Cardiac muscle cell (in vitro differentiated cells and primary cell): ENCODE measurements at regions not wholly inside any gene's neighbourhood (a gene's known extent, or its start where the extent isn't known, plus 50 kb on each side); places are given as distances from the start of the nearest gene placed in this dataset.

Experiments
- DNase-seq, 2 donors: peaks; one replicate each; pipeline versions ENCODE4 v3.0.0 to v3.0.0-alpha.2; 2010 to 2017; ENCODE audit warnings: low read depth in 1 of 2, low spot score in 1 of 2
- H3K27ac ChIP-seq: fragments of 200-600 bp; sonication (generic); 2 replicates; pipeline ENCODE4 v1.5.1; 2016
- H3K27me3 ChIP-seq: fragments of 200-600 bp; sonication (generic); 2 replicates; pipeline ENCODE4 v1.6.0; 2016; ENCODE audit warnings: control low read depth
- H3K36me3 ChIP-seq: fragments of 200-600 bp; sonication (generic); 2 replicates; pipeline ENCODE4 v1.5.1; 2016; ENCODE audit warnings: control low read depth
- H3K4me1 ChIP-seq: fragments of 200-600 bp; sonication (generic); 2 replicates; pipeline ENCODE4 v1.8.1; 2017; ENCODE audit warnings: low read depth, mild to moderate bottlenecking, mixed run types
- H3K4me3 ChIP-seq: fragments of 200-600 bp; sonication (generic); 2 replicates; pipeline ENCODE4 v1.5.1; 2016; ENCODE audit warnings: mild to moderate bottlenecking
- H3K9me3 ChIP-seq: fragments of 200-600 bp; sonication (generic); 2 replicates; pipeline ENCODE4 v1.5.1; 2017; ENCODE audit warnings: low read depth, mild to moderate bottlenecking, control low read depth
- CTCF ChIP-seq: IDR thresholded peaks from 2 replicates; pipeline ENCODE4 v1.5.1; 2012; ENCODE audit warnings: low read depth, mild to moderate bottlenecking, low read length

GRCh38 chr10:124180044-124180745, 86.8 kb upstream of the CHST15 start:
- Histone ChIP-seq H3K27ac (no peak overlapping the region), H3K36me3 (no peaks in the 10 kb centered on the region), H3K4me1 (peaks cover 6% of the 10 kb centered on the region), H3K27me3 (no peaks in the 10 kb centered on the region), H3K9me3 (no peaks in the 10 kb centered on the region), H3K4me3 (no peak overlapping the region)
- TF ChIP-seq CTCF, result no peak
- no peak for DNase-seq

DNA sequence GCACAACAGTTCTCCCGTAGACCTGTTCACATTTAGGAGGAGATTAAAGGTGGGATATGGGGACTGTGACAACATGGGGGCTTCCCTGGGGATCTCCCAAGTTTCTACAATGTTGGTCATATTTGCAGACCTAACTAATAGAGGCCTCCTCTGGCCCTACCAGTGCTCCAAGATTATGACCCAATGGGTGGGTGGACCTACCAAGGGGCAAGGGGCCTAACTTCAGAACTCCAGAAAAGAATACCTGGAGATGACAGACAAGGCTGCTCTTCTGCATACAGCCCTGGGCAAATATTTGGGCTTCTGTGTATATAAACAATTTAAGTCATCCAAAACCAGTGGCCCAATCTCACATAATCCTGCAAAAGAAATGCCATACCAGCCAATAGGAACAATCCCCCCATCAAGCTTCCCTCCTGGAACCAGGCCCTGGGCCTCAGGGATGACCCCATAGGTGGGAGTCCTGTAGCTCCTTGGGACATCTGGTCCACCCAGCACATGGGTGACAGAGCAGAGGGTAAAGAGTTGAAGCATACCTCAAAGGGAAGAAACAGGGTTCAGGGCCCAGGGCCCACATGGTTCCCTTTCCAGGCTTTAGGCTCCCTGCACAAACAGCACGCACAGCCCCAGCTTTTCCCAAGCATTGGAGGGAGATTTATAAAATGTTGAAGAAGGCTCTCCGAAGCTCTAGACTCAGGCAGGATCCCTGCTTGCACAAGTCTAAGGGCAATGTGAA, 86.1 kb upstream of the CHST15 start:
- H3K4me3 ChIP-seq, result no peak overlapping the region
- no peaks in the 10 kb centered on the region for H3K27me3 ChIP-seq
- H3K9me3 ChIP-seq, result no peaks in the 10 kb centered on the region
- no peak for DNase-seq
- no peak for TF ChIP-seq CTCF
- no peaks in the 10 kb centered on the region for H3K36me3 ChIP-seq
- H3K4me1 ChIP-seq, result peaks cover 6% of the 10 kb centered on the region
- no peak overlapping the region for H3K27ac ChIP-seq

DNA sequence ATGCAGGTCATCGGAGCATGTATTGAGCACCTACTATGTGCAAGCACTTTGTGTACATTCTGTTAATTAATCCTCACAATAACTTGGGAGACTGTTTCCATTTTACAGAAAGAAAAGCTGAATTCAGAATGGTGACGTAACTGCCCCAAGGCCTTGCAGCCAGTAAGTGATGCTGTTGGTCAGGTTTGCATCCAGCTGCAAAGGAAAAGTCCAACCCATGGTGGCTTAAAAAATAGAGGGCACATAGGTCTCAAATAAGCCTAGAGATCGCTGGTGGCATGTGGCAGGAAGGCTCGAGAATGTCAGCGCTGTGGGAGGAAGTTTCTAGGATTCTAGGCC, 83.8 kb upstream of the CHST15 start:
- no peak overlapping the region for H3K27ac ChIP-seq

DNA sequence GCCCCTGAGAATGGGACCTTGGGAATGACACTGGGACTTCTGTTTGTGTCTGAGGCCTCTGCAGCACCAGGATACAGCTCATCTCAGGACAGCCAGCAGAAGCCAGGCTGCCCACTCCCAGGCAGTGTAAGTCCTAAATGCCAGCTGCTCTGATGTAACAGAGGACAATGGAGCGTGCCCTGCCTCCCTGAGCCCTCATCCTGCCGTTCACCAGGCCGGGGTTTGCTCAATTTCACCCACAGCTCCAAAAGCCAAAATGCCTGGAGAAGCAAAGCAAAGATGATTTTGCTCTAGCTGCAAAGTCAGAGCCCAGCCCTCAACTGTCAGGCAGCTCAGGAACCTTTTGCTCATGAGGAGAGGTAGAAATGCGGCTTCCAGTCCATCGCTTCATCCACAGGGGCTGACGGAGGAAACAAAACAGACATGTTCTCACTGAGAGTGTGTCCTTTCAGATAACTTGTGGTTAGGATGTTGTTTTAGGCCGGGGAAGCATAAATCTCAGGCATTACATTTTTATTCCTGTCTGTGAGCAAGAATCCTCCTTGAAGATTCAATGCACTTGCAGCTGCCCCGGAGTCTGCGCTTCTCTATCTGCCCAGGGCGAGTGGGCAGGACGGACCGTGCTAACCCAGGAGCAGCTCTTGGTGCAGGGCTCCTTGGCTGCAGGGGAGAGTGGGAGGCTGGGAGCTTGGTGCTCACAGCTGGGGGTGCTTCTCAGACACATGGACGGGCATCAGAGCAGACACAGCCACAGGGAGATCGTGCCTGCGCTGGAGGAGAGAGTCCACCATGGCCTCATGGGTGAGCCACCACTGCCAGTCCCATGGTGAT, 83.2 kb upstream of the CHST15 start:
- Histone ChIP-seq H3K36me3 (no peaks in the 10 kb centered on the region), H3K27ac (no peak overlapping the region), H3K27me3 (no peaks in the 10 kb centered on the region), H3K4me1 (peaks cover under 1% of the 10 kb centered on the region), H3K4me3 (no peak overlapping the region), H3K9me3 (no peaks in the 10 kb centered on the region)
- DNase-seq, result peak in 1 of 2 donors; percentile 65
- TF ChIP-seq CTCF, result no peak

More for the DNA sequence above, 83.8 kb upstream of the CHST15 start:
- no peak for DNase-seq
- H3K9me3 ChIP-seq, result no peaks in the 10 kb centered on the region
- no peaks in the 10 kb centered on the region for H3K27me3 ChIP-seq
- H3K36me3 ChIP-seq, result no peaks in the 10 kb centered on the region
- peaks cover 6% of the 10 kb centered on the region for H3K4me1 ChIP-seq
- no peak for TF ChIP-seq CTCF
- H3K4me3 ChIP-seq, result no peak overlapping the region

DNA sequence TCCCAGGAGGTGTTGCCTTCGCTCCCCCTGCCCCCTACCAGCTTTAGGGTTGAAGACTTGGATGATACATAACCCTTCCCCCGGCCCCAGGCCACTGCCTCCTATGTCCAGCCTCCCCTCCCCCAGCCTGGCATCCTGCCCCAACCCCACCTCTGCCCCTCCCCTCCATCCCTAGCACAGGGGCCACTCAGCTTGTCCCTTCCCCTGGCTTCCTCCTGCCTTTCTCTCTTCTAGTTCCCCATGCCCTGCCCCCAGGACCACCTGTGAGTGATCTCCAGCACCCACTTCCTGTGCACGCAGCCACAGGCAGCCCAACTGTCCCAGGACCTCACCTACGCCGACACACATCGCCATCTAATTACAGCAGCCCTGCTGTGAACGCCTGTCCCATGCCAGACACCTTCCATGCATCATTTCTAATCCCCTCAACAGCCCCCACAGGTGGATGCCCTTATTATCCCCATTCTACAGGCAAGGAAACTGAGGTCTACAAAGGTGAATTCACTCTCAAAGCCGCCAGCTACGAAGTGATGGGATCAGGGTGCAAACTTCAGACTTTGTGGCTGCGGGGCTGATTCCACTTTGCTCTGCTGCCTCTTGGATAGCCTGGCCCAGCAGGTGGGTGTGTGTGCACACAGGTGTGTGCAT, 82.4 kb upstream of the CHST15 start:
- no peak for DNase-seq
- no peak overlapping the region for H3K27ac ChIP-seq
- TF ChIP-seq CTCF, result no peak
- H3K36me3 ChIP-seq, result no peaks in the 10 kb centered on the region
- no peaks in the 10 kb centered on the region for H3K27me3 ChIP-seq
- H3K4me3 ChIP-seq, result no peak overlapping the region
- H3K4me1 ChIP-seq, result no peaks in the 10 kb centered on the region
- no peaks in the 10 kb centered on the region for H3K9me3 ChIP-seq
